Activated CD8-positive, alpha-beta memory T cell treated with anti-CD3 and anti-CD28 coated beads, Interleukin-2, amount 10 ng/mL, durations not matched to agents 7 days and 5 days (primary cell): ENCODE measurements at regions not wholly inside any gene's neighbourhood (a gene's known extent, or its start where the extent isn't known, plus 50 kb on each side); places are given as distances from the start of the nearest gene placed in this dataset.

ENCODE experiments used
- ATAC-seq: fragments of 150-1000 bp; cut with Tn5 transposase; one replicate; pipeline ENCODE4 v1.10.0; 2021; ENCODE audit warnings: moderate library complexity
- CTCF ChIA-PET: fragments of 350-600 bp; sonication (Branson Sonifier 250); formaldehyde crosslinking; loops from one replicate; lab custom pipeline; 2021; ENCODE audit warnings: antibody characterized with exemption; lab: Charles Lee
- DNase-seq: peaks from one replicate; pipeline ENCODE4 v3.0.0-alpha.2; 2020
- H3K27ac Mint-ChIP-seq: one replicate; pipeline ENCODE4 v1.8.0; 2021; ENCODE audit warnings: mild to moderate bottlenecking, mixed read lengths
- H3K27me3 Mint-ChIP-seq: one replicate; pipeline ENCODE4 v1.8.0; 2021; ENCODE audit warnings: mixed read lengths
- H3K36me3 Mint-ChIP-seq: one replicate; pipeline ENCODE4 v1.8.0; 2021; ENCODE audit warnings: mild to moderate bottlenecking, mixed read lengths
- H3K4me1 Mint-ChIP-seq: one replicate; pipeline ENCODE4 v1.8.0; 2021; ENCODE audit warnings: mixed read lengths
- H3K4me3 Mint-ChIP-seq: one replicate; pipeline ENCODE4 v1.8.0; 2021; ENCODE audit warnings: mild to moderate bottlenecking, moderate library complexity, mixed read lengths
- H3K9me3 Mint-ChIP-seq: one replicate; pipeline ENCODE4 v1.8.0; 2022; ENCODE audit warnings: low read depth, mixed read lengths

- Mint-ChIP-seq H3K27me3 (no peaks in the 10 kb centered on the region), H3K4me3 (no peak overlapping the region), H3K4me1 (no peaks in the 10 kb centered on the region), H3K36me3 (no peaks in the 10 kb centered on the region), H3K27ac (no peak overlapping the region), H3K9me3 (peaks cover 2% of the 10 kb centered on the region)
- no peak for DNase-seq
- CTCF ChIA-PET: no interaction called here
- ATAC-seq: no peak
Observed at GRCh38 chr3:118473343-118473742, 561.3 kb downstream of the IGSF11 start.

- CTCF ChIA-PET: no interaction called here
- no peak for ATAC-seq
- H3K27ac Mint-ChIP-seq: no peak overlapping the region
- no peak overlapping the region for H3K4me3 Mint-ChIP-seq
- no peaks in the 10 kb centered on the region for H3K4me1 Mint-ChIP-seq
- DNase-seq: no peak
- no peaks in the 10 kb centered on the region for H3K27me3 Mint-ChIP-seq
- peaks cover 2% of the 10 kb centered on the region for H3K9me3 Mint-ChIP-seq
- H3K36me3 Mint-ChIP-seq: no peaks in the 10 kb centered on the region
Observed at GRCh38 chr3:118476885-118477618, 557.6 kb downstream of the IGSF11 start.

- ATAC-seq: no peak
- no peaks in the 10 kb centered on the region for H3K36me3 Mint-ChIP-seq
Observed at GRCh38 chr3:118477768-118478167, 556.9 kb downstream of the IGSF11 start.

GRCh38 chr3:118478706-118479276 lies 555.9 kb downstream of the IGSF11 start:
- Mint-ChIP-seq H3K36me3 (no peaks in the 10 kb centered on the region), H3K27ac (no peak overlapping the region), H3K4me1 (no peaks in the 10 kb centered on the region), H3K27me3 (no peaks in the 10 kb centered on the region), H3K4me3 (no peak overlapping the region), H3K9me3 (peaks cover 6% of the 10 kb centered on the region)
- ATAC-seq (no peak), DNase-seq (no peak)
- CTCF ChIA-PET: no interaction called here

More at GRCh38 chr3:118477768-118478167, 556.9 kb downstream of the IGSF11 start:
- Mint-ChIP-seq H3K9me3 (peaks cover 2% of the 10 kb centered on the region), H3K4me1 (no peaks in the 10 kb centered on the region), H3K27ac (no peak overlapping the region), H3K27me3 (no peaks in the 10 kb centered on the region), H3K4me3 (no peak overlapping the region)
- DNase-seq: no peak
- CTCF ChIA-PET: no interaction called here

GRCh38 chr3:118479376-118479775 lies 555.3 kb downstream of the IGSF11 start:
- no peaks in the 10 kb centered on the region for H3K36me3 Mint-ChIP-seq
- ATAC-seq: no peak
- no peaks in the 10 kb centered on the region for H3K4me1 Mint-ChIP-seq
- H3K27ac Mint-ChIP-seq: no peak overlapping the region
- CTCF ChIA-PET: no interaction called here
- no peak overlapping the region for H3K4me3 Mint-ChIP-seq
- peaks cover 6% of the 10 kb centered on the region for H3K9me3 Mint-ChIP-seq
- DNase-seq: no peak
- H3K27me3 Mint-ChIP-seq: no peaks in the 10 kb centered on the region

GRCh38 chr3:118480101-118480860 lies 554.4 kb downstream of the IGSF11 start:
- DNase-seq: no peak
- Mint-ChIP-seq H3K4me1 (no peaks in the 10 kb centered on the region), H3K9me3 (peaks cover 6% of the 10 kb centered on the region), H3K4me3 (no peak overlapping the region), H3K27ac (no peak overlapping the region), H3K36me3 (no peaks in the 10 kb centered on the region), H3K27me3 (no peaks in the 10 kb centered on the region)
- CTCF ChIA-PET: no interaction called here
- ATAC-seq: no peak

- Mint-ChIP-seq H3K4me1 (no peaks in the 10 kb centered on the region), H3K4me3 (no peak overlapping the region), H3K36me3 (no peaks in the 10 kb centered on the region), H3K27me3 (no peaks in the 10 kb centered on the region), H3K27ac (no peak overlapping the region), H3K9me3 (peaks cover 4% of the 10 kb centered on the region)
- ATAC-seq (no peak), DNase-seq (no peak)
- CTCF ChIA-PET: no interaction called here
Observed at GRCh38 chr3:118485693-118486092, 549.0 kb downstream of the IGSF11 start.

GRCh38 chr3:118487734-118488133 lies 546.9 kb downstream of the IGSF11 start:
- H3K27me3 Mint-ChIP-seq: no peaks in the 10 kb centered on the region
- DNase-seq (no peak), ATAC-seq (no peak)
- no peaks in the 10 kb centered on the region for H3K36me3 Mint-ChIP-seq
- H3K4me1 Mint-ChIP-seq: no peaks in the 10 kb centered on the region
- no peak overlapping the region for H3K4me3 Mint-ChIP-seq
- no peak overlapping the region for H3K27ac Mint-ChIP-seq
- H3K9me3 Mint-ChIP-seq: peaks cover 4% of the 10 kb centered on the region
- CTCF ChIA-PET: no interaction called here

GRCh38 chr3:118488732-118489131 lies 545.9 kb downstream of the IGSF11 start:
- no peaks in the 10 kb centered on the region for H3K4me1 Mint-ChIP-seq
- CTCF ChIA-PET: no interaction called here
- ATAC-seq: no peak

GRCh38 chr3:118495206-118495605 lies 539.4 kb downstream of the IGSF11 start:
- Mint-ChIP-seq H3K27ac (no peak overlapping the region), H3K27me3 (no peaks in the 10 kb centered on the region), H3K4me3 (no peak overlapping the region), H3K36me3 (no peaks in the 10 kb centered on the region), H3K4me1 (no peaks in the 10 kb centered on the region), H3K9me3 (no peaks in the 10 kb centered on the region)
- CTCF ChIA-PET: no interaction called here
- ATAC-seq: no peak
- no peak for DNase-seq

More at GRCh38 chr3:118488732-118489131, 545.9 kb downstream of the IGSF11 start:
- H3K27ac Mint-ChIP-seq: no peak overlapping the region
- H3K36me3 Mint-ChIP-seq: no peaks in the 10 kb centered on the region
- no peak for DNase-seq
- no peaks in the 10 kb centered on the region for H3K9me3 Mint-ChIP-seq
- no peak overlapping the region for H3K4me3 Mint-ChIP-seq
- no peaks in the 10 kb centered on the region for H3K27me3 Mint-ChIP-seq

GRCh38 chr3:118497274-118497673 lies 537.4 kb downstream of the IGSF11 start:
- H3K27ac Mint-ChIP-seq: no peak overlapping the region
- CTCF ChIA-PET: no interaction called here
- no peaks in the 10 kb centered on the region for H3K4me1 Mint-ChIP-seq
- H3K4me3 Mint-ChIP-seq: no peak overlapping the region
- no peaks in the 10 kb centered on the region for H3K9me3 Mint-ChIP-seq
- no peaks in the 10 kb centered on the region for H3K36me3 Mint-ChIP-seq
- ATAC-seq (no peak), DNase-seq (no peak)
- H3K27me3 Mint-ChIP-seq: no peaks in the 10 kb centered on the region

- no peak for DNase-seq
- H3K36me3 Mint-ChIP-seq: no peaks in the 10 kb centered on the region
- CTCF ChIA-PET: no interaction called here
- H3K4me3 Mint-ChIP-seq: no peak overlapping the region
- no peak overlapping the region for H3K27ac Mint-ChIP-seq
- H3K9me3 Mint-ChIP-seq: no peaks in the 10 kb centered on the region
- ATAC-seq: no peak
- no peaks in the 10 kb centered on the region for H3K27me3 Mint-ChIP-seq
- no peaks in the 10 kb centered on the region for H3K4me1 Mint-ChIP-seq
Observed at GRCh38 chr3:118501152-118501551, 533.5 kb downstream of the IGSF11 start.

GRCh38 chr3:118504906-118505305 lies 529.7 kb downstream of the IGSF11 start:
- Mint-ChIP-seq H3K27me3 (no peaks in the 10 kb centered on the region), H3K27ac (no peak overlapping the region), H3K4me3 (no peak overlapping the region), H3K4me1 (no peaks in the 10 kb centered on the region), H3K9me3 (no peaks in the 10 kb centered on the region), H3K36me3 (no peaks in the 10 kb centered on the region)
- ATAC-seq (no peak), DNase-seq (no peak)
- CTCF ChIA-PET: no interaction called here

GRCh38 chr3:118505784-118506183 lies 528.9 kb downstream of the IGSF11 start:
- Mint-ChIP-seq H3K27me3 (no peaks in the 10 kb centered on the region), H3K27ac (no peak overlapping the region), H3K9me3 (no peaks in the 10 kb centered on the region), H3K4me3 (no peak overlapping the region), H3K36me3 (no peaks in the 10 kb centered on the region), H3K4me1 (no peaks in the 10 kb centered on the region)
- CTCF ChIA-PET: no interaction called here
- ATAC-seq (no peak), DNase-seq (no peak)
